SK-N-SH treated with all-trans-retinoic acid at 6 μM for 48 hours (cell line): ENCODE measurements at regions not wholly inside any gene's neighbourhood (a gene's known extent, or its start where the extent isn't known, plus 50 kb on each side); places are given as distances from the start of the nearest gene placed in this dataset.
A peak's percentile ranks its signal among the peaks of the same experiment; 100 is the strongest.

Source experiments
- ATAC-seq: fragments of 200-7000 bp; cut with Tn5 transposase; 3 replicates; pipeline ENCODE4 v1.9.1; 2020; ENCODE audit warnings: mild to moderate bottlenecking, moderate library complexity
- CSDC2 ChIP-seq: fragments of 250-450 bp; sonication (Bioruptor Pico); IDR thresholded peaks from 2 replicates; pipeline ENCODE4 v1.5.0; 2020; ENCODE audit warnings: mild to moderate bottlenecking, moderate library complexity
- CSRNP3 ChIP-seq: fragments of 250-450 bp; sonication (Bioruptor Pico); IDR thresholded peaks from 2 replicates; pipeline ENCODE4 v1.5.1; 2021; ENCODE audit warnings: mild to moderate bottlenecking, moderate library complexity
- ESRRG ChIP-seq: fragments of 250-450 bp; sonication (Bioruptor Pico); IDR thresholded peaks from 2 replicates; pipeline ENCODE4 v1.6.1; 2021; ENCODE audit warnings: mild to moderate bottlenecking
- GLIS3 ChIP-seq: fragments of 250-450 bp; sonication (Bioruptor Pico); IDR thresholded peaks from 2 replicates; pipeline ENCODE4 v1.5.0; 2020; ENCODE audit warnings: mild to moderate bottlenecking, moderate library complexity
- ISL1 ChIP-seq: fragments of 250-450 bp; sonication (Bioruptor Pico); IDR thresholded peaks from 2 replicates; pipeline ENCODE4 v2.1.2; 2022; ENCODE audit warnings: mild to moderate bottlenecking, moderate library complexity
- OSR1 ChIP-seq: fragments of 250-450 bp; sonication (Bioruptor Pico); IDR thresholded peaks from 2 replicates; pipeline ENCODE4 v1.8.0; 2022; ENCODE audit warnings: moderate library complexity, mild to moderate bottlenecking, inconsistent platforms
- POU6F1 ChIP-seq: fragments of 250-450 bp; sonication (Bioruptor Pico); IDR thresholded peaks from 2 replicates; pipeline ENCODE4 v1.8.0; 2021; ENCODE audit warnings: low read depth, mild to moderate bottlenecking, moderate library complexity, borderline replicate concordance
- PPARA ChIP-seq: fragments of 250-450 bp; sonication (Bioruptor Pico); IDR thresholded peaks from 2 replicates; pipeline ENCODE4 v1.5.0; 2020; ENCODE audit warnings: mild to moderate bottlenecking, borderline replicate concordance
- RARB ChIP-seq: fragments of 250-450 bp; sonication (Bioruptor Pico); IDR thresholded peaks from 2 replicates; pipeline ENCODE4 v1.8.0; 2021; ENCODE audit warnings: mild to moderate bottlenecking, moderate library complexity
- SNAI2 ChIP-seq: fragments of 250-450 bp; sonication (Bioruptor Pico); IDR thresholded peaks from 2 replicates; pipeline ENCODE4 v1.5.0; 2020; ENCODE audit warnings: mild to moderate bottlenecking, moderate library complexity
- TCF4 ChIP-seq: fragments of 250-450 bp; sonication (Bioruptor Pico); IDR thresholded peaks from 2 replicates; pipeline ENCODE4 v1.8.0; 2021; ENCODE audit warnings: mild to moderate bottlenecking, moderate library complexity, borderline replicate concordance
- TOX ChIP-seq: fragments of 250-450 bp; sonication (Bioruptor Pico); IDR thresholded peaks from 2 replicates; pipeline ENCODE4 v1.8.0; 2021; ENCODE audit warnings: mild to moderate bottlenecking, moderate library complexity, borderline replicate concordance
- TSHZ2 ChIP-seq: fragments of 250-450 bp; sonication (Bioruptor Pico); IDR thresholded peaks from 2 replicates; pipeline ENCODE4 v1.5.0; 2020; ENCODE audit warnings: mild to moderate bottlenecking, moderate library complexity
- ZC3H10 ChIP-seq: fragments of 250-450 bp; sonication (Bioruptor Pico); IDR thresholded peaks from 2 replicates; pipeline ENCODE4 v1.5.1; 2021; ENCODE audit warnings: mild to moderate bottlenecking, moderate library complexity
- ZFP3 ChIP-seq: fragments of 250-450 bp; sonication (Bioruptor Pico); IDR thresholded peaks from 2 replicates; pipeline ENCODE4 v1.5.0; 2020; ENCODE audit warnings: mild to moderate bottlenecking, moderate library complexity
- ZFP30 ChIP-seq: fragments of 450-650 bp; formaldehyde crosslinking; IDR thresholded peaks from 2 replicates; pipeline ENCODE4 v1.5.0; 2022; ENCODE audit warnings: mild to moderate bottlenecking, moderate library complexity
- ZNF70 ChIP-seq: fragments of 450-650 bp; formaldehyde crosslinking; IDR thresholded peaks from 2 replicates; pipeline ENCODE4 v1.5.0; 2020; ENCODE audit warnings: mild to moderate bottlenecking, moderate library complexity
- ZNF8 ChIP-seq: fragments of 450-650 bp; formaldehyde crosslinking; IDR thresholded peaks from 2 replicates; pipeline ENCODE4 v1.5.0; 2020; ENCODE audit warnings: mild to moderate bottlenecking, moderate library complexity
- TF ChIP-seq, protein P1 (sequence below): fragments of 250-450 bp; sonication (Bioruptor Pico); IDR thresholded peaks from 2 replicates; pipeline ENCODE4 v1.5.1; 2020; ENCODE audit warnings: low read depth, mild to moderate bottlenecking, moderate library complexity
- TF ChIP-seq, protein P2 (sequence below): fragments of 250-450 bp; sonication (Bioruptor Pico); IDR thresholded peaks from 2 replicates; pipeline ENCODE4 v1.8.0; 2020; ENCODE audit warnings: mild to moderate bottlenecking, moderate library complexity, borderline replicate concordance

DNA sequence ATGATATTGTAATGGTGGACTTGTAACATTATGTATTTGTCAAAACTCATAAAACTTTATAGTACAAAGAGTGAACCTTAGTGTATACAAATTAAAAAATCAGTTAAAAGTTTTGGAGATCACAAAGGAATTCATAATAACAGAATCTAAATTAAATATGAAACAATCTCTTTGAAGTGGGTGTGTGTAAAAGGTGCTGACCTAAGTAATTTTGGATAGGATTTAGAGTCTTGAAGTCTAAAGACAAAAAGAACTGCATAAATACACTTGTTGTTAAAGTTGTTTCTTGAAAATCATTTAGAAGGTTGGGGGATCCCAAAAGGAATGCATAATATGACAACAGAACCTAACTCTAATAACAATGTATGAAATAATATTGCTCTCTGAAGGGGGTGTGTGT, 295.5 kb downstream of the PRR16 start:
- no peak for ATAC-seq

GRCh38 chr5:120761986-120762385, 297.9 kb downstream of the PRR16 start:
- no peak for ATAC-seq
- TF ChIP-seq GLIS3 (CRISPR knock-in tag) = no peak
- no peak for TF ChIP-seq OSR1 (CRISPR knock-in tag)
- no peak for TF ChIP-seq ZFP30 (CRISPR knock-in tag)
- no peak for TF ChIP-seq PPARA
- TF ChIP-seq ZNF70 (CRISPR knock-in tag) = no peak

More for the DNA sequence above, 295.5 kb downstream of the PRR16 start:
- TF ChIP-seq ZNF8 (no peak), OSR1 (CRISPR knock-in tag) (no peak), PPARA (no peak)

GRCh38 chr5:120765189-120765588, 301.1 kb downstream of the PRR16 start:
- no peak for ATAC-seq
- no peak for TF ChIP-seq ZFP3
- TF ChIP-seq, all 23 proteins: peak for 0

DNA sequence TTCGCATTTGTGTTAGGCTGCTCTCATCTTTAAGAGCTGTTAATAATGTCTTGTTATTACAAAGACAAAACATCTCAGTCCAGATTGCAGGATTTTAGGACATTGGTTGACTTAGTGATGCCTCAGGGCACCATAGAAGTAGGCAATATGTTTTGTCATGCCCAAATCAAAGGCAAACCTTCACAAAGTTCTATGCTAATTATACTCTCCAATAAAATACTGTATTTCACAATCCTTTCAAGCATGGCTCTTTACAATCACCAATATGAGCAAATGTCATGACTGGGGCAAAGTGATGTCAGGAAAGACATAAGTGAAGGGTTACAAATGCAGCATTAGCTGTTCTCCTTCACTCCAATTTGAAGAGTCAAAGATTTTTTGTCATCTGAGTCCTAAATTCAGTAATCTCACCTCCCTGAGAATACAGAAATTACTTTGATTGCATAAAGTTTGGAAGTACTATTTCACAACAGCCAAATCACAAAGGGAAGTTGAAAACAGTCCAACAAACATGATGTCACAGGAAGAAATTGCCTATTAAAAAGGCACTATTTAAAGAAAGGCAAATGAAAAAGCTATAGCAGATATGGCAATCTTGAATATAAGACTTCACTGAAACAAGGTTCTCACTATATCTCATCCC, 303.2 kb downstream of the PRR16 start:
- TF ChIP-seq ZNF70 (CRISPR knock-in tag) (no peak), ZNF8 (no peak)
- TF ChIP-seq, all 23 proteins: peak for 0
- ATAC-seq = no peak

DNA sequence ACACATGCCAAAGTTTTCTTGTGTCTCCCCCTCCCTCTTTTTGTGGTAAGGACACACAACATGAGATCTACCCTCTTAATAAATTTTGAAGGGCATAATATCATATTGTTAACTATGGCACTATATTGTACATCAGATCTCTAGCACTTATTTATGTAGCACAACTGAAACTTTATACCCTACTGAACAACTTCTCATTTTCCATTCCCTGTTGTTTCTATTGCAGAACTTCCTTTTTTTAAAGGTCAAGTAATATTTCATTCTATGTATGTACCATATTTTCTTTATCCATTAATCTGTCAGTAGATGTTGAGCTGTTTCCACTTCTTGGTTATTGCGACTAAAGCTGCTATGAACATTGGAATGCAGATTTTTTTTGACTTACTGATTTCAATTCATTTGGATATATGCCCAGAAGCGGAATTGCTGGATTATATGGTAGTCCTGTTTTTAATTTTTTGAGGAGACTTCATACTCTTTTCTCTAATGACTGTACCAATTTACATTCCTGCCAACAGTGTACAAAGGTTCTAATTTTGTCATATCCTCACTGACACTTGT, 305.3 kb downstream of the PRR16 start:
- TF ChIP-seq ZFP3 = no peak
- TF ChIP-seq TOX (CRISPR knock-in tag) = no peak
- TF ChIP-seq ZC3H10 (CRISPR knock-in tag) = no peak
- no peak for TF ChIP-seq ESRRG
- TF ChIP-seq, protein P1, sequence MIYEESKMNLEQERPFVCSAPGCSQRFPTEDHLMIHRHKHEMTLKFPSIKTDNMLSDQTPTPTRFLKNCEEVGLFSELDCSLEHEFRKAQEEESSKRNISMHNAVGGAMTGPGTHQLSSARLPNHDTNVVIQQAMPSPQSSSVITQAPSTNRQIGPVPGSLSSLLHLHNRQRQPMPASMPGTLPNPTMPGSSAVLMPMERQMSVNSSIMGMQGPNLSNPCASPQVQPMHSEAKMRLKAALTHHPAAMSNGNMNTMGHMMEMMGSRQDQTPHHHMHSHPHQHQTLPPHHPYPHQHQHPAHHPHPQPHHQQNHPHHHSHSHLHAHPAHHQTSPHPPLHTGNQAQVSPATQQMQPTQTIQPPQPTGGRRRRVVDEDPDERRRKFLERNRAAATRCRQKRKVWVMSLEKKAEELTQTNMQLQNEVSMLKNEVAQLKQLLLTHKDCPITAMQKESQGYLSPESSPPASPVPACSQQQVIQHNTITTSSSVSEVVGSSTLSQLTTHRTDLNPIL (CRISPR knock-in tag) = no peak
- TF ChIP-seq ISL1 (CRISPR knock-in tag) = no peak
- no peak for TF ChIP-seq POU6F1 (CRISPR knock-in tag)
- no peak for TF ChIP-seq CSRNP3
- no peak for TF ChIP-seq PPARA
- TF ChIP-seq SNAI2 = no peak
- peak; percentile 63 for ATAC-seq

DNA sequence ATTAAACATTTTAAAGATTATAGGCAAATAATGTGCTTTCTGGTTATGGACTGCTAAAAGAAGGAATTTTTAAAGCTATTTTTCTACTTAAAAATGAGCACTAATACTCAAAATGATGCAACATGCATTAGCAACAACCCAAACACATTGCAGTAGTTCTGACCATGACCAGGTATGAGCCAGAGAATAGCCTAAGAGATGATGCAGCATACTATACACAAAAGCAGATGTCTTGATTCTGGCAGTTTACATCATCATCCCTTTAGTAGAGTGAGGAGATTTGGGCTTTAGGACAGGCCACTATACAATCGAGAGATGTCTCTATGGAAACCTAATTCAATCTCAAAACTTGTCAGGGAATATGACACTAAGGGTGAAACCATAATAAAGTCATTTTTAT, 307.1 kb downstream of the PRR16 start:
- no peak for ATAC-seq
- TF ChIP-seq ZFP30 (CRISPR knock-in tag) = no peak
- no peak for TF ChIP-seq CSRNP3
- no peak for TF ChIP-seq CSDC2 (CRISPR knock-in tag)
- no peak for TF ChIP-seq TSHZ2 (CRISPR knock-in tag)
- no peak for TF ChIP-seq TCF4 (CRISPR knock-in tag)
- no peak for TF ChIP-seq GLIS3 (CRISPR knock-in tag)
- TF ChIP-seq, protein P2, sequence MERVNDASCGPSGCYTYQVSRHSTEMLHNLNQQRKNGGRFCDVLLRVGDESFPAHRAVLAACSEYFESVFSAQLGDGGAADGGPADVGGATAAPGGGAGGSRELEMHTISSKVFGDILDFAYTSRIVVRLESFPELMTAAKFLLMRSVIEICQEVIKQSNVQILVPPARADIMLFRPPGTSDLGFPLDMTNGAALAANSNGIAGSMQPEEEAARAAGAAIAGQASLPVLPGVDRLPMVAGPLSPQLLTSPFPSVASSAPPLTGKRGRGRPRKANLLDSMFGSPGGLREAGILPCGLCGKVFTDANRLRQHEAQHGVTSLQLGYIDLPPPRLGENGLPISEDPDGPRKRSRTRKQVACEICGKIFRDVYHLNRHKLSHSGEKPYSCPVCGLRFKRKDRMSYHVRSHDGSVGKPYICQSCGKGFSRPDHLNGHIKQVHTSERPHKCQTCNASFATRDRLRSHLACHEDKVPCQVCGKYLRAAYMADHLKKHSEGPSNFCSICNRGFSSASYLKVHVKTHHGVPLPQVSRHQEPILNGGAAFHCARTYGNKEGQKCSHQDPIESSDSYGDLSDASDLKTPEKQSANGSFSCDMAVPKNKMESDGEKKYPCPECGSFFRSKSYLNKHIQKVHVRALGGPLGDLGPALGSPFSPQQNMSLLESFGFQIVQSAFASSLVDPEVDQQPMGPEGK (CRISPR knock-in tag) = no peak
- TF ChIP-seq ZNF70 (CRISPR knock-in tag) = no peak
- TF ChIP-seq RARB = no peak
- no peak for TF ChIP-seq POU6F1 (CRISPR knock-in tag)
- TF ChIP-seq ZFP3 = no peak
- no peak for TF ChIP-seq ZNF8
